IgD-negative memory B cell (primary cell): ENCODE measurements at regions not wholly inside any gene's neighbourhood (a gene's known extent, or its start where the extent isn't known, plus 50 kb on each side); places are given as distances from the start of the nearest gene placed in this dataset.

Experiments used
- H3K27ac Mint-ChIP-seq, 3 donors: one replicate each; pipeline ENCODE4 v1.8.0; 2020 to 2022; ENCODE audit warnings: mild to moderate bottlenecking in 3 of 3, mixed read lengths in 3 of 3, moderate library complexity in 1 of 3
- H3K27me3 Mint-ChIP-seq: one replicate; pipeline ENCODE4 v1.8.0; 2021; ENCODE audit warnings: mixed read lengths
- H3K36me3 Mint-ChIP-seq: one replicate; pipeline ENCODE4 v1.8.0; 2020; ENCODE audit warnings: mild to moderate bottlenecking, mixed read lengths
- H3K4me1 Mint-ChIP-seq, 3 donors: one replicate each; pipeline ENCODE4 v1.8.0; 2020 to 2022; ENCODE audit warnings: mixed read lengths in 3 of 3, mild to moderate bottlenecking in 1 of 3
- H3K4me3 Mint-ChIP-seq, 4 donors: one replicate each; pipeline ENCODE4 v1.8.0; 2020 to 2022; ENCODE audit warnings: mild to moderate bottlenecking in 4 of 4, mixed read lengths in 4 of 4, moderate library complexity in 3 of 4
- H3K9me3 Mint-ChIP-seq, 3 donors: one replicate each; pipeline ENCODE4 v1.8.0; 2020 to 2021; ENCODE audit warnings: mixed read lengths in 3 of 3, mild to moderate bottlenecking in 1 of 3

DNA sequence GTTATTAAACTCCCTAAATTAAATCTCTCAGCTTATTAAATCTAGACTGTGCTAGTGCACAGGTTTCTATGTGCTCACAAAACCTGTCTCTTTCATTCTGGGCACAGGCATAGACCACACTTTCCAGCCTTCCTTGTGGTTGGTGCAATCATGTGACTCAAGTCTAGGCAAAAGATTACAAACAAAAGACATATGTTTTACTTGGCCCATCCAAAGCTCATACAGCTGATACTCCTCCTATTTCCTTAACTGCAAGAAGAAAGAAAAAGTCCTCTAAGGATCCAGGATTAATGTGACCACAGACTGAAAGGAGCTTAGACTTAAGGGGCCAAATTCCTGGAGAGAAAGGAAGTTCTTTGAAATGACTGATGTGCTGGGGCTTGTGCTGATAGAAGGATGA lies 731.3 kb upstream of the RAB6C start:
- H3K4me3 Mint-ChIP-seq, result no peak overlapping the region
- H3K27ac Mint-ChIP-seq, result no peak overlapping the region

DNA sequence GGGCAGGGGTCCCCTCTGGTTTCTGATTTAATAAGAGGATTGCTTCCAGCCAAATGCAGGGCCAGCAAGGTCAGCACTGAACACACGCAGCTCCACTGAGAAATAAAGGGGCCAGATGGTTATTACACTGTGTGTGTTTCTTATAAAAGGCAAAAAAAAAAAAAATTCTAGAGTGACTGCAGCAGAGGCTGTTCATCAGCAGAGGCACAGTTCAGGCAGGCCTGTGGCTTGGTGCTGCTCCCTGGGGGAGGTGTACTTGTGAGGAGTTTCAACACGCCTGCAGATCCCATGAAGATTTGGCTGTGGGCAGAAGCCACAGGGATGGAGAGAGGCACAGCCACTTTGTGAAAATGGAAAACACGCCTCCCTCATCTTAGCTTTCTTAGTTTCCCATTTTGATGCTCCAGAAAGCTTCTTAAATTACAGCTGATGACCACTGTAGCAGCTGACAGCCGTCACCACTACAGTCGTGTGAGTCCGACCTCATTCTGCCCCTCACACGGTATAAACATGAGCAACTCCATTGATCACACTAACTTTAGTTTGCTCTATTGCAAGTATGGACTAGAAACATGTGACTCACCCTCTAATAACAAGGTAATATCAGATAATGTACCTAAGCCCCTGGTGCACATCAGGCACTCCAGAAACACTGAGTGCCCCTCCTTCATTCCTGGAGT lies 726.5 kb upstream of the RAB6C start:
- H3K4me3 Mint-ChIP-seq, result no peak overlapping the region
- no peaks in the 10 kb centered on the region for H3K4me1 Mint-ChIP-seq
- no peaks in the 10 kb centered on the region for H3K27me3 Mint-ChIP-seq
- peak overlapping the region in 1 of 3 donors; percentile 35 for H3K27ac Mint-ChIP-seq
- peaks cover 2% of the 10 kb centered on the region for H3K36me3 Mint-ChIP-seq
- H3K9me3 Mint-ChIP-seq, result peaks cover 2 to 4% (median 4%) of the 10 kb centered on the region in 3 donors

More for the DNA sequence above, 731.3 kb upstream of the RAB6C start:
- Mint-ChIP-seq H3K36me3 (peaks cover 2% of the 10 kb centered on the region), H3K4me1 (peaks cover 0 to 1% (median 0%) of the 10 kb centered on the region in 3 donors), H3K27me3 (no peaks in the 10 kb centered on the region), H3K9me3 (peaks cover 0 to 2% (median 0%) of the 10 kb centered on the region in 3 donors)

DNA sequence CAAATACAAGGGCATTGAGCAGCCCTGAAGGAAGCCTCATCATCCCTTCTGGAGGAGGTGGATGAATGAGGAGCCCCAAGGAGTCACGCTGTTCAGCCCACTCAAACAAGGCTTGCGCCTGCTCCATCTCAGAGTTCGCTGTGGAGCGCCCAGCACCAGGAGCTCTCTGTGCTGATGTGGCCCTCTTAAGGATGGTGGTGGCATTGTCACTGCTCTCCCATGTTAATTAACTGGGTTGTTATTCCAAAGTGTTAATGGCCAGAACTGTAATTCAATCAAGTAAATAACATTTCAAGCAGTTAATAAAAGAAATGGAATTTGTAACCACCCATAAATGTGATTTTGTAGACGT lies 726.0 kb upstream of the RAB6C start:
- H3K9me3 Mint-ChIP-seq, result peaks cover 2 to 9% (median 5%) of the 10 kb centered on the region in 3 donors
- H3K27ac Mint-ChIP-seq, result no peak overlapping the region
- peaks cover 2% of the 10 kb centered on the region for H3K36me3 Mint-ChIP-seq
- H3K27me3 Mint-ChIP-seq, result no peaks in the 10 kb centered on the region
- H3K4me1 Mint-ChIP-seq, result no peaks in the 10 kb centered on the region
- no peak overlapping the region for H3K4me3 Mint-ChIP-seq

DNA sequence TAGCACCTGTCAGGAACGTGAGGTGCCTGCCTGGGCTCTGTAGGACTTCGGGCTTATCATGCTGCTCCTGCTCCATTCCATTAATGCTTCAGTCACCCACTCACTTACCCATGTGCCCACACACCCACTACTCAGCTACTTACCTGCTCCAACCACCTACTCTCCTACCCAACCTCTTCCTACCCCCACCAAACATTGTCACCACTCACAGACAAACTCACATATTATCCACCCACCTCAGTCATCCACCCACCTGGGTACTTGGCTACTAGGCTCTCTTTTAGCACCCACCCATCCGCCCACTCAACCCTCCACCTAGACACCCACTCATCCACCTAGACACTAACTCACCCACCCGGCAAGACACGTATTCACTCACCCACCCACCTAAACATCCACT lies 724.7 kb upstream of the RAB6C start:
- peaks cover 4 to 19% (median 12%) of the 10 kb centered on the region in 3 donors for H3K9me3 Mint-ChIP-seq
- H3K27me3 Mint-ChIP-seq, result no peaks in the 10 kb centered on the region
- H3K4me1 Mint-ChIP-seq, result no peaks in the 10 kb centered on the region
- H3K4me3 Mint-ChIP-seq, result no peak overlapping the region
- H3K27ac Mint-ChIP-seq, result no peak overlapping the region
- no peaks in the 10 kb centered on the region for H3K36me3 Mint-ChIP-seq

DNA sequence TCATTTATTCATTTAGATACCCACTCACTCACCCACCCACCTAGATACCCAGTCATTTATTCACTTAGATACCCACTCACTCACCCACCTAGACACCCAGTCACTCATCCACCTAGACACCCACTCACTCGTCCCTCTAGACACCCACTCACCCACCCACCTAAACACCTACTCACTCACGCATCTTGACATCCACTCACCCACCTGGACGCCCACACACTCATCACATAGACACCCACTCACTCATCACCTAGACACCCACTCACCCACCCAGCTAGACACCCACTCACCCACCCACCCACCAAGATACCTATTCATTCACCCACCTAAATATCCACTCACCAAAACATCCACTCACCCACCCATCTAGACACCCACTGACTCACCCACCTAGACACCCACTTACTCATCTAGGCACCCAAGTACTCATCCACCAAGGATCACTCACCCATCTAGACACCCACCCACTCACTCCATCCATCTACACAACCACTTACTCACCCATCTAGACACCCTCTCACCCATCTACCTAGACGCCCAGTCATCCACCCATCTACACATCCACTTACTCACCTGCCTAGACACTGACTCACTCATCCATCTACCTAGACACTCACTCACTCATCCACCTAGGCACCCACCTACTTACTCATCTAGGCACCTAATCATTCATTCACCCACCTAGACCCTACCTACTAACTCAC lies 723.7 kb upstream of the RAB6C start:
- peaks cover 4 to 21% (median 12%) of the 10 kb centered on the region in 3 donors for H3K9me3 Mint-ChIP-seq
- peak overlapping the region in 1 of 4 donors; percentile 2 for H3K4me3 Mint-ChIP-seq
- no peaks in the 10 kb centered on the region for H3K4me1 Mint-ChIP-seq
- H3K27me3 Mint-ChIP-seq, result no peaks in the 10 kb centered on the region
- no peak overlapping the region for H3K27ac Mint-ChIP-seq
- no peaks in the 10 kb centered on the region for H3K36me3 Mint-ChIP-seq

DNA sequence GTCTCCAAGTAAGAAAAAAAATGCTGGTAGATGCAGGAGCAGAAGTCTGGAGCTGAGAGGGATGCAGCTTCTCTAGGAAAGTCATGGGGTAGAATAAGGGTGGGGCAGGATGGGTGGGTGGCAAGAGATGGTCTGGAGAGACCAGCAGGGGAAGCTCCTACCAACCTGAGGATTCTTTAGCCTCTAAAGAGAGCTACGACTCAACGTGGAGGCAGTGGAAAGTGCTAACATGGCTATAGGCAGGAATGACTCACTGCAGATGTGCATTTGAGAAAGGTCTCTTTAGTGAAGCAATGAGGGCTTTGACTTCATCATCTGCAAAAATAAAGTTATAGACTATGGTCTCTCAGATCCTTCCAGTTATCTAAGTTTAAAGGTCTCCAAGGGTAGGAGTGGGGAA lies 722.8 kb upstream of the RAB6C start:
- Mint-ChIP-seq H3K9me3 (peaks cover 4 to 21% (median 12%) of the 10 kb centered on the region in 3 donors), H3K36me3 (no peaks in the 10 kb centered on the region), H3K4me3 (no peak overlapping the region), H3K4me1 (no peaks in the 10 kb centered on the region), H3K27me3 (no peaks in the 10 kb centered on the region), H3K27ac (no peak overlapping the region)

DNA sequence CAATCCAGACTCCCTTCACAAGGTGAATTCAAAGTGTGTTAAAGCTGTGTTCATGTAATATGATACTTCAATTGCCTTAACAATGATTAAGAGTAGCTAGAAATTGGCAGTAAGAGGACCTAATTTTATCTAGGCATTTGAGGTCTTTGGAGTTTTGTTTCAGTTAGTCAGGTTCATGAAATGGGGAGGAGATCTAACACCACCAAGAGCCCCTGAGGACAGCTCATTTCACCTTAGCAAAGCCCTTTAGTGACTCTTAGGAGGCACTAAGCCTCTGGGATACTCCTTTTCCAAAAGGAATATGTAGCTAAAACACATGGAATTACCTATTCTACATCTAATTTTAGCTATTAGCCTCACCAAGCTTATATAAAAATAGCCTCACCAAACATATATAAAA lies 716.5 kb upstream of the RAB6C start:
- H3K9me3 Mint-ChIP-seq, result peaks cover 7 to 38% (median 14%) of the 10 kb centered on the region in 3 donors
- no peaks in the 10 kb centered on the region for H3K4me1 Mint-ChIP-seq
- peaks cover 2% of the 10 kb centered on the region for H3K27me3 Mint-ChIP-seq
- peaks cover 2% of the 10 kb centered on the region for H3K36me3 Mint-ChIP-seq
- no peak overlapping the region for H3K27ac Mint-ChIP-seq
- no peak overlapping the region for H3K4me3 Mint-ChIP-seq

DNA sequence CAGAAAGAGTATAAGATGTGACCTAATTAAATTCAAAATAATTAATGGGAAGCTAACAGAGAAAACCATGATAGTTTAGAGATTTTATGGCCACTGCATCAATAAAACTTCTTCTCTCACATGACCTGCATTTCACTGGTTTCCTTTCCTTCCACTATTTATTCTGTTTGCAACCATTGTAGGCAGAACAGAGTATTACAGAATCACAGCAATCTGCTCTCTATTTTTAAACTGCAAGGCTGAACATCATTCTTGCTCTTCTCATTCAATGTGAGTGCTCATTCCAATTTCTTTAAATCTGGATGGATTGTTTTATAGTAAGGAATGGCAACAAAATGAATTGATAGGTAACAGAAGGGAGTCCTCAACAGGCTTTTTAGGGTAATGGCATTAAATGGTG lies 715.5 kb upstream of the RAB6C start:
- H3K4me3 Mint-ChIP-seq, result no peak overlapping the region
- H3K9me3 Mint-ChIP-seq, result peaks cover 7 to 31% (median 17%) of the 10 kb centered on the region in 3 donors
- peaks cover 2% of the 10 kb centered on the region for H3K36me3 Mint-ChIP-seq
- H3K4me1 Mint-ChIP-seq, result no peaks in the 10 kb centered on the region
- peaks cover 2% of the 10 kb centered on the region for H3K27me3 Mint-ChIP-seq
- H3K27ac Mint-ChIP-seq, result no peak overlapping the region

DNA sequence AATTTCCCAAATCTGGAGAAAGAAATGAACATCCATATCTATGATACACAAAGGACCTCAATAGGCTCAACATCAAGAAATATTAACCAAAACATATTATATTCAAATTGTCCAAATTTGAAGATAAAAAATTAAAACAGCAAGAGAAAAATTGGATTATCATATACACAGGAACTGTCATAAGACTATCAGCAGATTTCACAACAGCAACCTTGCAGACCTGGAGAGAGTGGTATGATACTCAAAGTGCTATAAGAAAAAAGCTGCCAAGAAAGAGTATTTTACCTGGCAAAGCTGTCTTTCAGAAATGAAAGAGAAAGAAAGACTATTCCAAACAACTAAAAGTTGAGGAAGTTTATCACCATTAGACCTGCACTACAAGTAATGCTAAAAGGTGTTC lies 711.9 kb upstream of the RAB6C start:
- H3K36me3 Mint-ChIP-seq, result no peaks in the 10 kb centered on the region
- H3K4me1 Mint-ChIP-seq, result peaks cover 0 to 1% (median 0%) of the 10 kb centered on the region in 3 donors
- H3K27ac Mint-ChIP-seq, result no peak overlapping the region
- H3K9me3 Mint-ChIP-seq, result peaks cover 10 to 23% (median 18%) of the 10 kb centered on the region in 3 donors
- no peak overlapping the region for H3K4me3 Mint-ChIP-seq
- peaks cover 3% of the 10 kb centered on the region for H3K27me3 Mint-ChIP-seq

DNA sequence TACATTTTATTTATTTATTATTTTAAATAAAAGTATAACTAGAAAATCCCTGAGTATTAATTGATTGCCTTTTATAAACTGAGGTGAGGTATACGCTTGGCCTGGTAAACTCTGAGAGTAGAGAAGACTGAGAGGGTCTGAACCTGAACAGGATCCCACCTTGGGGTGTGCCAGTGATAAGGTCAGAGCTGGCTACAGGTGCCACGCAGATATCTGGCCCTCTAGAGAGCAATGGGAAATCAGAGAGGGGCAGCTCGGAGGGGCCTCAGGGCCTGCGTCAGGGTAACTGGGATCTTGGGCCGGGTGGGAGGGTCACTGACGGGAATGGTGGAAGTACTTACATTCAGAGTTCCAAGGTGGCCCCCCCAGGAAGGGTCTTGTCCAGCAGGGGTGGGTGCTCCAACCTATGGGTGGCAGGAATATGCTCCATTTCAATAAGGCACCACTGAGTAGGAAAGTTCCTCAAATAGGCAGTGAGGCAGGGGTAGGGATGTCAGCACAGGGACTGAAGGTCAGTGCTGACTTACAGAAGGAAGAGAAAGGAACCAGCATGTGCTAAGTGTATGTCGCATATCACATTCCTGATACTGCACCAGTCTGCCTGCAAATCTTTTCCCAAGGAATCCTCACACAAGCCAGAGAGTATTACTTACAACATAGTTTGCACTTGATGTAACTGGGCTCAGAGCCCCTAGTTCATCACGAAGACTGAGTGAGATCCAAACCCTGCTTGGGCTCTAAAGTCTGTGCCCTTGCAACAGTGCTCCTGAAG lies 706.0 kb upstream of the RAB6C start:
- Mint-ChIP-seq H3K27ac (no peak overlapping the region), H3K36me3 (no peaks in the 10 kb centered on the region), H3K27me3 (peaks cover 1% of the 10 kb centered on the region), H3K9me3 (peaks cover 6 to 9% (median 7%) of the 10 kb centered on the region in 3 donors), H3K4me3 (no peak overlapping the region), H3K4me1 (peaks cover 0 to 1% (median 0%) of the 10 kb centered on the region in 3 donors)

DNA sequence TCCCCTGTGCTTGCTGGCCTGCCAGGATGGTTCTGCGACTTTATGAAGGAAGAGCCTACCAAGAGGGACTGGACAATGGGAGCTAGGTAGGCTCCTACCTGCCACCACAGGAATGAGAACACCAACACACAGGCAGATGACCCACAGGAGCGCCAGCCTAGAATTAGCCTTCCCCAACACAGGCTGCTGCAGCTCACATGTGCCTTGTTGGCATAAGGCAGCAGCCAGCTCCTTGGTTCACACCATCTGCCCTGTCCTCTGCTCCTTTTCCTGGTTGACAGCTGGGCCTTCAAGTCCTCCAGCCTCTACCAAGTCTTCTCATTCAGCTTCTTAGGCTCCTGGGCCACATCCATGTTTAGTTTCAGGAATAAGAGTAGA lies 705.4 kb upstream of the RAB6C start:
- H3K4me1 Mint-ChIP-seq, result peaks cover 0 to 1% (median 0%) of the 10 kb centered on the region in 3 donors
- peaks cover 6 to 9% (median 7%) of the 10 kb centered on the region in 3 donors for H3K9me3 Mint-ChIP-seq
- no peak overlapping the region for H3K4me3 Mint-ChIP-seq
- H3K27ac Mint-ChIP-seq, result no peak overlapping the region
- no peaks in the 10 kb centered on the region for H3K36me3 Mint-ChIP-seq
- H3K27me3 Mint-ChIP-seq, result peaks cover 1% of the 10 kb centered on the region

DNA sequence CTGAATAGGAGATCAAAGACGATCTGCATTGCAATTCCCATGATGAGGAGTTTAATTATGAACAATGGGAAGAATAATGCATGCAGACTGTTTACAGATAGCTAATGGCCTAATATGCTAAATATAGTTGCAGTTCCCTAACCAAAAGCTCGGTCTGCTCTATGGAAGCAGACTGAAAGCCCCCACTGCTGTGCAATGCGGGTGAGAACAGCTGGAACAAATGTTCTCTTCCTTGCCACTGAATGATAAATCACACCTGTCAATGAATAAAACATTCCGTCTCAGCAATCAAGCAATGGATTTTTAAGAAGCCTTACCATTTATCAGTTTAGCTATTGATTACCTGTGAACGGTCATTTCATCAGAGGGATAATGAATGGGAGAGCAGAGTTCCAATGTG lies 704.5 kb upstream of the RAB6C start:
- H3K9me3 Mint-ChIP-seq, result peaks cover 6 to 12% (median 7%) of the 10 kb centered on the region in 3 donors
- no peak overlapping the region for H3K4me3 Mint-ChIP-seq
- no peaks in the 10 kb centered on the region for H3K36me3 Mint-ChIP-seq
- H3K27me3 Mint-ChIP-seq, result peaks cover 1% of the 10 kb centered on the region
- H3K4me1 Mint-ChIP-seq, result peaks cover 0 to 1% (median 0%) of the 10 kb centered on the region in 3 donors
- no peak overlapping the region for H3K27ac Mint-ChIP-seq

DNA sequence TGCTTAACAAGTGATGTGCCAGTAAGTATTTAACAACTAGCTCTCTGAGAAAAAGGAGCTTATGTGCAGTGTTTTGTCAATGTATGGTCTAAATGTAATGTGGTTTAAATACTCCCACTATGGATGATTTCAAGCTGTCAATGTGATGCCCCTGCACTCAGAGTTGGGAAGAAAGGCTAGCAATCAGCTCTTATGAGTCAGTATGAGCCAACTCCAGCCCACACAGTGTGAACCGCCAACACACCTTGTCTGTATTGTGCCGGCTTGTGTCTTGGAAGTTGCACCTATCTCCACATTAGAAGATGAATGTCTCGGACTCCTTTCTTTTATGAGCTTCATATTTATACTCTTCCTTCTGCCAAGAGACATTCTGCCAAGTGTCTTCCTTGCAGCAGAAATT lies 703.8 kb upstream of the RAB6C start:
- no peaks in the 10 kb centered on the region for H3K27me3 Mint-ChIP-seq
- peaks cover 0 to 7% (median 3%) of the 10 kb centered on the region in 3 donors for H3K9me3 Mint-ChIP-seq
- no peak overlapping the region for H3K27ac Mint-ChIP-seq
- H3K4me3 Mint-ChIP-seq, result no peak overlapping the region
- no peaks in the 10 kb centered on the region for H3K4me1 Mint-ChIP-seq
- H3K36me3 Mint-ChIP-seq, result no peaks in the 10 kb centered on the region

DNA sequence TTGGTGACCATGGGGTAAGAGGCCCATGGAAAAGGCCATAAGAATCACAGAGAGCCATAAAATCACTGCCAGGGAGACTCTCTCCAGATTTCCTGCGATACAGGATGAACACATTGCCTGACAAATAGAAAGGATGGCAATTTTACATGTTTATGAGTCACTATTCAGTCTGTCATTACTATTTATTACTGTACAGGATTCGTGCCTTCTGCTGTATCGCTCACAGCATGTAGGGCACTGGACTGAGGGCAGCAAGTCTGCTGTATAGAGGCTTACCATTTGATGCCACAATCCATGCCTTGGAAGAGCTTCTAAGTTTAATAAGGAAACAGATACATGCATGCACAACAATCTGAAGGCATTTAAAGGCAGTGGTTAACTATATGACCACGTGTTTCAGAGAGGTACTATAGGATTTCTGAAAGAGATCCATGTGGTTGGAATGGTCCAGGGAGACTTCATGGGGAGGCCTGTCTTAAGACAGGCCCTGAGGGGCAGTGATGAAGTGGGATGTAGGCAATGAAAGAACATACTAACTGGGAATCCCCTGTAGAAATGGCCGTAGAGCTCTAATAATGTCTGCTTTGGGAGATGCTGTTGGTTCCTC lies 702.4 kb upstream of the RAB6C start:
- Mint-ChIP-seq H3K27ac (no peak overlapping the region), H3K4me1 (no peaks in the 10 kb centered on the region), H3K9me3 (peaks cover 0 to 7% (median 2%) of the 10 kb centered on the region in 3 donors), H3K4me3 (no peak overlapping the region), H3K36me3 (no peaks in the 10 kb centered on the region), H3K27me3 (no peaks in the 10 kb centered on the region)

DNA sequence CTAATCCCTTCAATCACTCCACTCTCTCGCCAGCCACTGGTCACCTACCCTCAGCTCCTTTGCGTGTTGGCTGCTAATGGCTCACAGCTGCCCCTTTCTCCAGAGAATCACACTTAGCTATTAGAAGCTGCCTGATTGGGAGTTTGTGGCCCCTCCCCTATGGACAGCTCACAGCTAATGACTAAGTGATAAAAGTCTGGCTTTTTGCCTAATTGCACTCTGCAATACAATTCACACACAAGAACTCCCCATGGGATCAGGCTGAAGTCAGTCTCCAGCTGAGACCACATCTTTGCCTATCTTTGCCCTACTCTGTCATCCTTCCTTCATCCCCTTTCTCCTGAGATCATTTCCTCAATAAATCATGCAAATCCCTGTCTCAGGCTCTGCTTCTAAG lies 701.9 kb upstream of the RAB6C start:
- Mint-ChIP-seq H3K27ac (no peak overlapping the region), H3K4me1 (no peaks in the 10 kb centered on the region), H3K9me3 (peaks cover 0 to 8% (median 2%) of the 10 kb centered on the region in 3 donors), H3K36me3 (no peaks in the 10 kb centered on the region), H3K4me3 (no peak overlapping the region), H3K27me3 (no peaks in the 10 kb centered on the region)
